Hepatocyte (in vitro differentiated cells): ENCODE measurements at regions not wholly inside any gene's neighbourhood (a gene's known extent, or its start where the extent isn't known, plus 50 kb on each side); places are given as distances from the start of the nearest gene placed in this dataset.

Source experiments
- EZH2 ChIP-seq: fragments of 200-600 bp; sonication (generic); IDR thresholded peaks from 2 replicates; pipeline ENCODE4 v1.6.1; 2016; ENCODE audit warnings: antibody characterized with exemption, mild to moderate bottlenecking, borderline replicate concordance
- EZH2phosphoT487 ChIP-seq: fragments of 200-600 bp; sonication (generic); IDR thresholded peaks from one replicate; pipeline ENCODE4 v1.6.1; 2018; ENCODE audit warnings: antibody characterized with exemption, mild to moderate bottlenecking, low read depth, moderate library complexity; ENCODE audit not compliant: unreplicated experiment, severe bottlenecking
- TF ChIP-seq, protein P1 (sequence below): fragments of 200-600 bp; sonication (generic); IDR thresholded peaks from 2 replicates; pipeline ENCODE4 v1.5.1; 2016; ENCODE audit warnings: antibody characterized with exemption, mild to moderate bottlenecking; ENCODE audit not compliant: poor library complexity

DNA sequence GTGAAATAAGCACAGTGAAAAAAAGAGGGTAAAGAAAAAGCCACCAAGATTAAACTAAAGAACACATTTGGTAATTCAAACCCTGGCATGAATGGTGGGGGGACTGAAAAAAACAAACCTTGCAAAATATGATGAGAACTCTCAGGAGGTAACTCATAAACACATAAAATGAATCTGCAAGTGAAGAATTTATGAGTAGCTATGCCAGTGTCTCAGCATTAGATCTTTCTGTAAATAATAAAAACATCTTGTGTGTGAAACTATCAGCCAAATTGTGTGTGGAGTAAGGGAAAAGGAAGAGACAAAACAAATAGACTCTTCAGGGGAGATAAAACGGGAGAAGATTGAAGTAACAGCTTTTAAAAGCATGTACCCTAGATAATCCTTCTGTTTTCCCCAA is 129.6 kb upstream of the SPEF2 start:
- TF ChIP-seq, protein P1, sequence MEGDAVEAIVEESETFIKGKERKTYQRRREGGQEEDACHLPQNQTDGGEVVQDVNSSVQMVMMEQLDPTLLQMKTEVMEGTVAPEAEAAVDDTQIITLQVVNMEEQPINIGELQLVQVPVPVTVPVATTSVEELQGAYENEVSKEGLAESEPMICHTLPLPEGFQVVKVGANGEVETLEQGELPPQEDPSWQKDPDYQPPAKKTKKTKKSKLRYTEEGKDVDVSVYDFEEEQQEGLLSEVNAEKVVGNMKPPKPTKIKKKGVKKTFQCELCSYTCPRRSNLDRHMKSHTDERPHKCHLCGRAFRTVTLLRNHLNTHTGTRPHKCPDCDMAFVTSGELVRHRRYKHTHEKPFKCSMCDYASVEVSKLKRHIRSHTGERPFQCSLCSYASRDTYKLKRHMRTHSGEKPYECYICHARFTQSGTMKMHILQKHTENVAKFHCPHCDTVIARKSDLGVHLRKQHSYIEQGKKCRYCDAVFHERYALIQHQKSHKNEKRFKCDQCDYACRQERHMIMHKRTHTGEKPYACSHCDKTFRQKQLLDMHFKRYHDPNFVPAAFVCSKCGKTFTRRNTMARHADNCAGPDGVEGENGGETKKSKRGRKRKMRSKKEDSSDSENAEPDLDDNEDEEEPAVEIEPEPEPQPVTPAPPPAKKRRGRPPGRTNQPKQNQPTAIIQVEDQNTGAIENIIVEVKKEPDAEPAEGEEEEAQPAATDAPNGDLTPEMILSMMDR, result no peak
- TF ChIP-seq EZH2 (no peak), EZH2phosphoT487 (no peak)
